Epithelial cell of proximal tubule (primary cell): ENCODE measurements at regions not wholly inside any gene's neighbourhood (a gene's known extent, or its start where the extent isn't known, plus 50 kb on each side); places are given as distances from the start of the nearest gene placed in this dataset.
"Not testable (repeated sequence)": the region's sequence is repeated elsewhere in the genome, so short reads cannot be mapped to it uniquely, and the experiment has no call there.

Experiments
- DNase-seq: peaks from one replicate; pipeline ENCODE4 v3.0.0-alpha.2; 2011; ENCODE audit warnings: low read depth
- H3K4me3 ChIP-seq: 2 replicates; pipeline ENCODE4 v1.5.1; 2011; ENCODE audit warnings: low read depth, mild to moderate bottlenecking, low read length
- CTCF ChIP-seq: conservative IDR thresholded peaks from 2 replicates; pipeline ENCODE4 v1.5.1; 2012; ENCODE audit warnings: low read depth, mild to moderate bottlenecking, low read length

GRCh38 chr16:21524068-21524751, 75.2 kb upstream of the METTL9 start:
- no peak for TF ChIP-seq CTCF
- no peak overlapping the region for H3K4me3 ChIP-seq
- no peak for DNase-seq

GRCh38 chr16:21524752-21525028, 74.7 kb upstream of the METTL9 start:
- DNase-seq, H3K4me3 ChIP-seq: not testable (repeated sequence)

- DNase-seq, result not testable (repeated sequence)
These were observed 74.1 kb upstream of the METTL9 start for GRCh38 chr16:21525029-21525895.

GRCh38 chr16:21525956-21526922, 73.1 kb upstream of the METTL9 start:
- not testable (repeated sequence) for H3K4me3 ChIP-seq, DNase-seq

More at GRCh38 chr16:21525029-21525895, 74.1 kb upstream of the METTL9 start:
- H3K4me3 ChIP-seq, result not testable (repeated sequence)

- TF ChIP-seq CTCF, result no peak
- DNase-seq, result no peak
- H3K4me3 ChIP-seq, result no peak overlapping the region
These were observed 72.2 kb upstream of the METTL9 start for GRCh38 chr16:21526923-21527807.

- DNase-seq, H3K4me3 ChIP-seq: not testable (repeated sequence)
These were observed 70.2 kb upstream of the METTL9 start for GRCh38 chr16:21529060-21529658.

GRCh38 chr16:21530729-21531383, 68.5 kb upstream of the METTL9 start:
- not testable (repeated sequence) for H3K4me3 ChIP-seq, DNase-seq

GRCh38 chr16:21532996-21533395, 66.4 kb upstream of the METTL9 start:
- not testable (repeated sequence) for DNase-seq, H3K4me3 ChIP-seq

- not testable (repeated sequence) for DNase-seq, H3K4me3 ChIP-seq
These were observed 65.9 kb upstream of the METTL9 start for GRCh38 chr16:21533474-21533873.

- DNase-seq, H3K4me3 ChIP-seq: not testable (repeated sequence)
These were observed 64.8 kb upstream of the METTL9 start for GRCh38 chr16:21534561-21534960.

GRCh38 chr16:21535201-21535600, 64.2 kb upstream of the METTL9 start:
- DNase-seq, H3K4me3 ChIP-seq: not testable (repeated sequence)

GRCh38 chr16:21536740-21537139, 62.6 kb upstream of the METTL9 start:
- not testable (repeated sequence) for H3K4me3 ChIP-seq, DNase-seq

- not testable (repeated sequence) for DNase-seq
These were observed 61.8 kb upstream of the METTL9 start for GRCh38 chr16:21537598-21537997.

GRCh38 chr16:21539107-21539618, 60.2 kb upstream of the METTL9 start:
- not testable (repeated sequence) for DNase-seq

More at GRCh38 chr16:21537598-21537997, 61.8 kb upstream of the METTL9 start:
- H3K4me3 ChIP-seq, result not testable (repeated sequence)

More at GRCh38 chr16:21539107-21539618, 60.2 kb upstream of the METTL9 start:
- not testable (repeated sequence) for H3K4me3 ChIP-seq
